Cardiac muscle cell (in vitro differentiated cells and primary cell): ENCODE measurements at regions not wholly inside any gene's neighbourhood (a gene's known extent, or its start where the extent isn't known, plus 50 kb on each side); places are given as distances from the start of the nearest gene placed in this dataset.
A peak's percentile ranks its signal among the peaks of the same experiment; 100 is the strongest.

Experiments
- DNase-seq, 2 donors: peaks; one replicate each; pipeline versions ENCODE4 v3.0.0 to v3.0.0-alpha.2; 2010 to 2017; ENCODE audit warnings: low read depth in 1 of 2, low spot score in 1 of 2
- H3K27ac ChIP-seq: fragments of 200-600 bp; sonication (generic); 2 replicates; pipeline ENCODE4 v1.5.1; 2016
- H3K27me3 ChIP-seq: fragments of 200-600 bp; sonication (generic); 2 replicates; pipeline ENCODE4 v1.6.0; 2016; ENCODE audit warnings: control low read depth
- H3K36me3 ChIP-seq: fragments of 200-600 bp; sonication (generic); 2 replicates; pipeline ENCODE4 v1.5.1; 2016; ENCODE audit warnings: control low read depth
- H3K4me1 ChIP-seq: fragments of 200-600 bp; sonication (generic); 2 replicates; pipeline ENCODE4 v1.8.1; 2017; ENCODE audit warnings: low read depth, mild to moderate bottlenecking, mixed run types
- H3K4me3 ChIP-seq: fragments of 200-600 bp; sonication (generic); 2 replicates; pipeline ENCODE4 v1.5.1; 2016; ENCODE audit warnings: mild to moderate bottlenecking
- H3K9me3 ChIP-seq: fragments of 200-600 bp; sonication (generic); 2 replicates; pipeline ENCODE4 v1.5.1; 2017; ENCODE audit warnings: low read depth, mild to moderate bottlenecking, control low read depth
- TF ChIP-seq, protein P1 (sequence below): IDR thresholded peaks from 2 replicates; pipeline ENCODE4 v1.5.1; 2012; ENCODE audit warnings: low read depth, mild to moderate bottlenecking, low read length

DNA sequence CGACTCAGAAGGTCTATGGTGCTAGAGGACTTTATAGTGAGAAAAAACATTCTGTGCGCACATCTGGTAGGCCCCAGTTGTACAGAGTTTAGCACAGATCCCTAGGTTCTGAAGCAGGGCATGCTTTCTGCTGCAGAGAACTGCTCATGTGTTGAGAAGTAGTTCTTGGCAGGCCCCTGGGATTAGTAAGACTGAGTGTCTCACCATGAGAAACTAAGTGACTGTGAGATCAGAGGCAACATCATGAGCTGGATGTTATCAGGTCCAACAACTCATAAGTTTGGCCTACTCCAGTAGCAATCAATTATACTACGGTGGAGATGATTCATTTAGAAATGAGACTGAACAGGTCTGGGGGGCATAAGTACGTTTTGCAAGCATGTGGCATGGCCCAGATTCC lies 507.4 kb upstream of the KLF12 start:
- Histone ChIP-seq H3K4me3 (no peak overlapping the region), H3K27me3 (no peaks in the 10 kb centered on the region), H3K27ac (no peak overlapping the region), H3K9me3 (no peaks in the 10 kb centered on the region), H3K36me3 (no peaks in the 10 kb centered on the region), H3K4me1 (peaks cover 3% of the 10 kb centered on the region)
- TF ChIP-seq, protein P1, sequence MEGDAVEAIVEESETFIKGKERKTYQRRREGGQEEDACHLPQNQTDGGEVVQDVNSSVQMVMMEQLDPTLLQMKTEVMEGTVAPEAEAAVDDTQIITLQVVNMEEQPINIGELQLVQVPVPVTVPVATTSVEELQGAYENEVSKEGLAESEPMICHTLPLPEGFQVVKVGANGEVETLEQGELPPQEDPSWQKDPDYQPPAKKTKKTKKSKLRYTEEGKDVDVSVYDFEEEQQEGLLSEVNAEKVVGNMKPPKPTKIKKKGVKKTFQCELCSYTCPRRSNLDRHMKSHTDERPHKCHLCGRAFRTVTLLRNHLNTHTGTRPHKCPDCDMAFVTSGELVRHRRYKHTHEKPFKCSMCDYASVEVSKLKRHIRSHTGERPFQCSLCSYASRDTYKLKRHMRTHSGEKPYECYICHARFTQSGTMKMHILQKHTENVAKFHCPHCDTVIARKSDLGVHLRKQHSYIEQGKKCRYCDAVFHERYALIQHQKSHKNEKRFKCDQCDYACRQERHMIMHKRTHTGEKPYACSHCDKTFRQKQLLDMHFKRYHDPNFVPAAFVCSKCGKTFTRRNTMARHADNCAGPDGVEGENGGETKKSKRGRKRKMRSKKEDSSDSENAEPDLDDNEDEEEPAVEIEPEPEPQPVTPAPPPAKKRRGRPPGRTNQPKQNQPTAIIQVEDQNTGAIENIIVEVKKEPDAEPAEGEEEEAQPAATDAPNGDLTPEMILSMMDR = no peak
- DNase-seq = no peak

DNA sequence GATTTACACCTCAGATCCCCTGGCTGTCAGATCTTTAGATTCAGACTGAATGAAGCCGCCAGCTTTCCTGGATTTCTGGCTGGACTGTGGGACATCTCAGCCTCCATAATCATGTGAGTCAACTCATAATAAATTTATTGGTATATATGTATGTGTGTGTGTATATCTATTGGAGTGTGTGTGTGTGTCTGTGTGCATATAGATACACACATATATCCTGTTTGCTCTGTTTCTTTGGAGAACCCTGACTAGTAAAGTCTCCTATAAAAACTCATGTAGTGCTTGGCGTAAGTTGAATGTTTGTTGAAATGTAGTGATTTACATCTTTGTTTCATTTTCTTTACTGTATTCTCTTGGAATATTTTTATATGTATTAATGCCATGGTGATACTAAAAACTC lies 499.5 kb upstream of the KLF12 start:
- TF ChIP-seq, protein P1 = no peak
- no peak for DNase-seq
- Histone ChIP-seq H3K4me3 (no peak overlapping the region), H3K4me1 (no peaks in the 10 kb centered on the region), H3K27me3 (no peaks in the 10 kb centered on the region), H3K9me3 (no peaks in the 10 kb centered on the region), H3K36me3 (no peaks in the 10 kb centered on the region), H3K27ac (no peak overlapping the region)

DNA sequence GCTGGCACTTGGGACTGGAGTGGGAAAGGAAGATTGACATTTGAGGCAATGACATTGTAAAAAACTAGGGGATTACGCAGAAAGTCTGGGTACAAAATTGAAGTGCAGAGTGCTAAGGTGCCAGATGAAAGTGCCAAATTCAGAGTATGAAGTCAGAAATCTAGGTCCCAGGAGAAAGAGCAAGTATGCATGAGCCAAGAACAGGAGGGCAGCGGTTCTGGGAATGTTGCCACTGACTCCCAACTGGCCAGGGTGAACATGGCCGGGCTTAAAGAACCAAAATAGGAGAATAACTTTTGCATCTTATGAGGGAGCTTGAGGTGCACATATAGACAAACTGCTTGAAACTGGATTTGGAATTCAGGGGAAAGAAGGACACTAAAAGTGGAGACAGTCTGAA lies 495.8 kb upstream of the KLF12 start:
- Histone ChIP-seq H3K27me3 (no peaks in the 10 kb centered on the region), H3K36me3 (no peaks in the 10 kb centered on the region), H3K4me3 (no peak overlapping the region), H3K9me3 (no peaks in the 10 kb centered on the region), H3K4me1 (no peaks in the 10 kb centered on the region), H3K27ac (no peak overlapping the region)
- TF ChIP-seq, protein P1 = no peak
- peak in 1 of 2 donors; percentile 7 for DNase-seq

DNA sequence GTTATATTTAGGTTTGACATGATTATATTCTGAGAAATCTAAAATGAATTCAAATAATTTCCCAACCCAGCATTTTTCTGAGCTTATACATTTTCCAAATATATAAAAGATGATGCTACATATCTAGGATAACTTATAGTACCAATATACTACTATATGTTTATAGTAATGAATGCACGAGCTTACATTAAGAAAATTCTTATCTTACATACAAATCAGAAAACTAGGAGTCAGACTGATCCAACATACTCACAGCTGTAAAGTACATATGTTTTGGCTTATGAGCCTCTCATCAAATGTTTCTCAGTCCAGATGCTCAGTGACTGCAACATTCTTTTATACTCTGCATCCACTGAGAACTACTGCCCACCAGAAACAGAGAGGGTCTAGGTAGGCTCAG lies 491.3 kb upstream of the KLF12 start:
- Histone ChIP-seq H3K27me3 (no peaks in the 10 kb centered on the region), H3K27ac (no peak overlapping the region), H3K4me3 (no peak overlapping the region), H3K9me3 (no peaks in the 10 kb centered on the region), H3K36me3 (no peaks in the 10 kb centered on the region), H3K4me1 (no peaks in the 10 kb centered on the region)
- TF ChIP-seq, protein P1 = no peak
- DNase-seq = no peak

DNA sequence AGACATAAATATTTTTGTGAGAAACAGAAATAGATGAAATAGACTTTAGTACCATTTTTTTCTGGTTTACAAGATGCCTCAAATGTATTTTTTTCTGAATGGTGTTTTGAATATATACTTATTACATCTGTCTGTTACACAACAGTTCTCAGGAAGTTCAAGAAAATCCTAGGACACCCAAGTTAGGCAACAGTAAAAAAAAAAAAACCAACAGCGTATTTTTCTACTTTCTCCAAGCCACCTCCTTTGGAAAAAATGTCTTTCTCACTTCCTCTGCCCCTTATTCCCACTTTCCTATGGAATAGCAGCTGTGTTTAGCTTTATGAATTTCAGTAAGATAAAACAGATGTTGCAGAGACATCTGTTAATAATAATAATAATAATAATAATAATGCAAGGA lies 489.6 kb upstream of the KLF12 start:
- no peaks in the 10 kb centered on the region for H3K36me3 ChIP-seq
- no peak overlapping the region for H3K4me3 ChIP-seq
- H3K27me3 ChIP-seq = no peaks in the 10 kb centered on the region
- H3K27ac ChIP-seq = no peak overlapping the region
- DNase-seq = peak in 1 of 2 donors; percentile 31
- no peaks in the 10 kb centered on the region for H3K9me3 ChIP-seq
- no peaks in the 10 kb centered on the region for H3K4me1 ChIP-seq
- TF ChIP-seq, protein P1 = no peak

DNA sequence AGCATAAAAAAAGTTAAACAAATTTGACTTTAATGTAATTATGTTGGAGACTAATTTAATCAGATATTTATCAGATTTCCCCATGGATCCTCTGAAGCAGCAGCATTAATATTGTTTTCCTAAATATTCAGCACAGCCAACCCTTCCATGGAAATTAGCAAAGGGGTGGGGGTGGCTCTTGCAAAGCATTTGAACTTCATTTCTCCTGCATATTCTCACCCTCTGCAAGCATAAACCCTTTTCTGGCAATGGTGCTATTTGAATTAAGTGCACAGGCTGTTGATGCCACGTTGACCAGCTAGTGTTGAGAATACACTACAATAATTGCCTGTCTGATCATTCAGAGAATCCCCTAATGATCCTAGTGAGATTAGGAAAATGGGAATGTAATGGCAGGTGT lies 488.1 kb upstream of the KLF12 start:
- Histone ChIP-seq H3K4me1 (no peaks in the 10 kb centered on the region), H3K27me3 (no peaks in the 10 kb centered on the region)
- TF ChIP-seq, protein P1 = no peak

More for the DNA sequence above, 488.1 kb upstream of the KLF12 start:
- Histone ChIP-seq H3K4me3 (no peak overlapping the region), H3K9me3 (no peaks in the 10 kb centered on the region), H3K36me3 (no peaks in the 10 kb centered on the region), H3K27ac (no peak overlapping the region)
- no peak for DNase-seq
